Peyer's patch (tissue), 4 donors: ENCODE measurements at regions not wholly inside any gene's neighbourhood (a gene's known extent, or its start where the extent isn't known, plus 50 kb on each side); places are given as distances from the start of the nearest gene placed in this dataset.

Source experiments
- DNase-seq, 3 donors: peaks; one replicate each; pipeline ENCODE4 v3.0.0-alpha.2; 2017 to 2019
- H3K27ac ChIP-seq, 4 donors: fragments of 200-600 bp; sonication (generic); one replicate each; pipeline ENCODE4 v1.5.1; 2016 to 2019
- H3K27me3 ChIP-seq, 2 donors: fragments of 200-600 bp; sonication (generic); one replicate each; pipeline ENCODE4 v1.5.1; 2019
- H3K36me3 ChIP-seq, 3 donors: fragments of 200-600 bp; sonication (generic); one replicate each; pipeline ENCODE4 v1.5.1; 2016 to 2019
- H3K4me1 ChIP-seq, 4 donors: fragments of 200-600 bp; sonication (generic); one replicate each; pipeline ENCODE4 v1.5.1; 2016 to 2019
- H3K4me3 ChIP-seq, 4 donors: fragments of 200-600 bp; sonication (generic); 1 replicate in 3 of 4; 2 replicates in 1 of 4; pipeline ENCODE4 v1.5.1; 2016 to 2019; ENCODE audit warnings: mild to moderate bottlenecking in 1 of 4
- H3K9me3 ChIP-seq, 4 donors: fragments of 200-600 bp; sonication (generic); one replicate each; pipeline ENCODE4 v1.5.1; 2016 to 2019; ENCODE audit warnings: mild to moderate bottlenecking in 1 of 4
- POLR2A ChIP-seq, 2 donors: fragments of 450-650 bp; IDR thresholded peaks; one replicate each; pipeline ENCODE4 v1.5.1; 2017; ENCODE audit warnings: antibody characterized with exemption in 2 of 2, mild to moderate bottlenecking in 2 of 2, moderate library complexity in 2 of 2
- TF ChIP-seq, protein P1 (sequence below), 6 experiments: fragments of 450-650 bp in 4 of 6; fragments of 200-600 bp in 2 of 6; sonication (generic) in 1 of 6; IDR thresholded peaks; one replicate each; pipeline ENCODE4 v1.5.1; 2017 to 2019; ENCODE audit warnings: antibody characterized with exemption in 6 of 6, mild to moderate bottlenecking in 3 of 6, moderate library complexity in 1 of 6

DNA sequence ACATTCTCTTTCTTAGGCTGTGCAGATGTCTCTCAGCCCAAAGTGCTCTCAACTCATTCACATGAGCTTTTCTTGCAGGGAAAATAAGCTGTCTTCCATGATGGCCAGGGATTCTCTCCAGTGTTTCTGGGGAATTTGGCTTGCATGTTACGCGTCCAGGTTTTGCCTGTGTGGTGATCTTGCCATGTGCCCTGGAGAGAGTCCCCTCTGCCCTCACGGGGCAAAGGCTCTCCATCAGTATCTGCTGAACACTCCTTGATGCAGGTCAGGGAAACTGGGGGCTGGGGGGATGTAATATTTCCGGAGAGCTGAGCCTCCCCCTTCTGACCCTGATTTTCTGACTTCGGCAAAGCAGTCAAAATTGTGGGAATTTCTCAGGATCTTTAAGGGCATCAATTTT lies 87.6 kb downstream of the ACKR3 start:
- Histone ChIP-seq H3K36me3 (no peaks in the 10 kb centered on the region), H3K4me3 (no peak overlapping the region), H3K27me3 (no peaks in the 10 kb centered on the region), H3K4me1 (no peaks in the 10 kb centered on the region), H3K9me3 (no peaks in the 10 kb centered on the region), H3K27ac (no peak overlapping the region)
- DNase-seq: peak in 1 of 3 donors; percentile 37
- no peak for TF ChIP-seq POLR2A (IDR thresholded peaks at IDR 0.05)
- TF ChIP-seq, protein P1, sequence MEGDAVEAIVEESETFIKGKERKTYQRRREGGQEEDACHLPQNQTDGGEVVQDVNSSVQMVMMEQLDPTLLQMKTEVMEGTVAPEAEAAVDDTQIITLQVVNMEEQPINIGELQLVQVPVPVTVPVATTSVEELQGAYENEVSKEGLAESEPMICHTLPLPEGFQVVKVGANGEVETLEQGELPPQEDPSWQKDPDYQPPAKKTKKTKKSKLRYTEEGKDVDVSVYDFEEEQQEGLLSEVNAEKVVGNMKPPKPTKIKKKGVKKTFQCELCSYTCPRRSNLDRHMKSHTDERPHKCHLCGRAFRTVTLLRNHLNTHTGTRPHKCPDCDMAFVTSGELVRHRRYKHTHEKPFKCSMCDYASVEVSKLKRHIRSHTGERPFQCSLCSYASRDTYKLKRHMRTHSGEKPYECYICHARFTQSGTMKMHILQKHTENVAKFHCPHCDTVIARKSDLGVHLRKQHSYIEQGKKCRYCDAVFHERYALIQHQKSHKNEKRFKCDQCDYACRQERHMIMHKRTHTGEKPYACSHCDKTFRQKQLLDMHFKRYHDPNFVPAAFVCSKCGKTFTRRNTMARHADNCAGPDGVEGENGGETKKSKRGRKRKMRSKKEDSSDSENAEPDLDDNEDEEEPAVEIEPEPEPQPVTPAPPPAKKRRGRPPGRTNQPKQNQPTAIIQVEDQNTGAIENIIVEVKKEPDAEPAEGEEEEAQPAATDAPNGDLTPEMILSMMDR (IDR thresholded peaks at IDR 0.05): no peak

DNA sequence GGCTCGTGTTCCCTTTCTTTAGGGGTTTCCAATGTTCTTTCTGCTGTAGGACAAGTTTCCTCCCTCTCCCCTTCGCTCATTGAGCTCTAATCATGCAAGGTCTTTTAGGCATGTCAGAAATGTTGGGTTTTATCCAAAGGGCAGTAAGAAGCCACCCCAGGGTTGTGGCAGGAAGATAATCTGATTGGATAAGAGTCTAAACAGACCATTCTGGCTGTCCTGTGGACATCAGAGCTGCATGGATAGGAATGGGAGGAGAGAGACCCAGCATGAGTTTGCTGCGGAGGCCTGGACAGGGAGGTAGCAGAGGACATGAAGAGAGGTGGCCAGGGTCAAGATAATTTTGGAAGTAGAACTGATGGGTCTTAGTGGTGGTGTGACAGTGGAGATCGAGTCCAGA lies 88.2 kb downstream of the ACKR3 start:
- Histone ChIP-seq H3K4me1 (no peaks in the 10 kb centered on the region), H3K27me3 (no peaks in the 10 kb centered on the region), H3K36me3 (no peaks in the 10 kb centered on the region), H3K9me3 (no peaks in the 10 kb centered on the region), H3K4me3 (no peak overlapping the region), H3K27ac (no peak overlapping the region)
- DNase-seq: no peak
- TF ChIP-seq POLR2A (IDR thresholded peaks at IDR 0.05): no peak
- TF ChIP-seq, protein P1 (IDR thresholded peaks at IDR 0.05): no peak

DNA sequence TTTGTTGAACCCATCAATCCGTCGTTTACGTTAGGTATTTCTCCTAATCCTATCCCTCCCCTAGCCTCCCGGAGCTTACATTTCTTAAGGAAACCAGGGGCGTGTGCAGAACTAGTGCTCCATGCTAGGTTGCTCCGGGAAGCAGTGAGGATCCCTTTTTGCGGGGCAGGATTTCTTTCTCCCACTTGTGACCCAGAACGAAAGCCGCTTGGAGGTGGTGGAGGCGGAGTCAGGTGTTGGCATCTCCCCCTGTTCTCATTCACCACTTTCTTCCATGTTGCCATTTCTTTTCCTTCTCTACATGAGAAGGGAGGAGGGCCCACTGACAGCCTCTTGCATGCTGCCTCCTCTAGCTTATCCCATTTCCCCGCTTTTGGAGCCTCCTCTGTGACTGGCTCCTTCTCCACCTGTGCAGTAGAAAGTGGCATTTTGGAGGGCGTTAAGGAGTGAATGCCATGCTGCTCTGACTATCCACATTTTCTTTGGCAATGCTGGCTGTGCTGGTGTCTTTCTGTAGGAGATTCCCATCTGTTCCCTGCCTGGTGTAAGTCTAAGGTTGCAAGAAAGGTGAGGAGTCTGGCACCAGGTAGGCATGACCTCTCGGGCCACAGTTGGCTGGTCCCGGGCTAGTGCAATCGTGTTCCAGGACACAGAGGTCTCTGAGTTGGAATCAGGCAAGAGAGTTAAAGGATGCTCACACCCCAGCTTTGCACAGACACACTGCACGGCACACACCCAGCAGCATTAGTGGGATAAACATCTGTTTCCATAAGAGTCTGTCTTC lies 89.5 kb downstream of the ACKR3 start:
- Histone ChIP-seq H3K36me3 (no peaks in the 10 kb centered on the region), H3K27ac (no peak overlapping the region), H3K4me1 (no peaks in the 10 kb centered on the region), H3K9me3 (no peaks in the 10 kb centered on the region), H3K27me3 (no peaks in the 10 kb centered on the region), H3K4me3 (no peak overlapping the region)
- no peak for TF ChIP-seq POLR2A (IDR thresholded peaks at IDR 0.05)
- TF ChIP-seq, protein P1 (IDR thresholded peaks at IDR 0.05): no peak
- DNase-seq: peak in 1 of 3 donors; percentile 25

DNA sequence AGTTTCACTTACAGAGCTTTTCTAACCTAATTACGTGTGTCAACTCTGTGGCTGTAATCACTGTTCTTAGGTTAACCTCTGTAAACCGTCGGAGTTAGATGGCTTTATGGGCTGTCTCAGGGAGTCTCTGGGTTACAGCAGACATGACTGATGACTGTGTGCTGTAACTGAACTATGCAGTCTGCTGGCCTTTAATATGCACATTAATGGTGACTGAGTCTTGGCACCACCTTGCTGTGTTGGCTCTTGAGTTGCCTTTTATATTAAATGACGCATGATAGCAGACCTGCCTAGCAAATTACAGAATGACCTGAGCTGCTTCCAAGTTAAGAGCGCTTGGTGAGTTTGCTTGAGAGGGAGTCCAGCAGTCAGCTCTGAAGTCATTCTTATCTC lies 90.1 kb downstream of the ACKR3 start:
- no peak overlapping the region for H3K27ac ChIP-seq
- no peaks in the 10 kb centered on the region for H3K27me3 ChIP-seq
- no peaks in the 10 kb centered on the region for H3K4me1 ChIP-seq
- no peak for TF ChIP-seq POLR2A (IDR thresholded peaks at IDR 0.05)
- TF ChIP-seq, protein P1 (IDR thresholded peaks at IDR 0.05): no peak
- DNase-seq: peak in 1 of 3 donors; percentile 40
- H3K9me3 ChIP-seq: no peaks in the 10 kb centered on the region
- no peaks in the 10 kb centered on the region for H3K36me3 ChIP-seq
- H3K4me3 ChIP-seq: no peak overlapping the region

DNA sequence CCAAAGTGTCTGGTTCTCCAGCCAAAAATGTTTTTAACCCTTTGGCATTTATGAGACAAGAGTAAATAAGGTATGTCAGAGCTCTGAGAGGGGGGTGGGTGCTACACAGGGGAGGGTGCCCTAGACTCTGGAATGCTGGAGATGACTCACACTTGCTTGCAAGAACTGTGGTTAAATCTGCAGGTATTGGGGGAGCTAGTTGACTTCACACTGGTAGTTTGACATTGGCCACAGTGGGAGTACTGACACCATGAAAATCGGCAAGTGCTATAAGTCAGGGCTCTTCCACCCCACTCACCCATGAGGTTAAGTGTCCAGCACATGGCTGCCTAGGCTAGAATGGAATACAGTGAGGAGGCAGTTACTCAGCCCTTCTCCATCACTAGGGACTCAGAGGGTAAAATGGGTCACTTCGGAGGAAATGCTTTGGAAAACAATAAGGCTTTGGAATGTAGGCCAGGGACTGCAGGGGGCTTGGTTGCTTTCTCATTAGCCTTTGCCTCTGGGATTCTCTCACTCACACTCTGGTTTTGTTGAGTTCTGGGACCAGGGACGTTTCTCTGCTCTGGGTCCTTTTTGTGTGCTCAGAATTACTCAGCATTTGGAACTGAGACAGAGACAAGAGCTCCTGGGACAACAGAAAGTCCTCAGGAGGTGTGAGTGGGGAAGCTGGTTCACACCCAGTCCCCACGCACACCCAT lies 91.6 kb downstream of the ACKR3 start:
- DNase-seq: no peak
- Histone ChIP-seq H3K4me3 (no peak overlapping the region), H3K27me3 (no peaks in the 10 kb centered on the region), H3K4me1 (no peaks in the 10 kb centered on the region), H3K9me3 (no peaks in the 10 kb centered on the region), H3K36me3 (no peaks in the 10 kb centered on the region), H3K27ac (peak overlapping the region in 3 of 4 donors; percentile 18 to 64 (median 54))
- TF ChIP-seq POLR2A (IDR thresholded peaks at IDR 0.05): no peak
- TF ChIP-seq, protein P1 (IDR thresholded peaks at IDR 0.05): no peak
